ENCODE measurements at regions not wholly inside any gene's neighbourhood (a gene's known extent, or its start where the extent isn't known, plus 50 kb on each side); places are given as distances from the start of the nearest gene placed in this dataset.

- TF ChIP-seq, protein P1, sequence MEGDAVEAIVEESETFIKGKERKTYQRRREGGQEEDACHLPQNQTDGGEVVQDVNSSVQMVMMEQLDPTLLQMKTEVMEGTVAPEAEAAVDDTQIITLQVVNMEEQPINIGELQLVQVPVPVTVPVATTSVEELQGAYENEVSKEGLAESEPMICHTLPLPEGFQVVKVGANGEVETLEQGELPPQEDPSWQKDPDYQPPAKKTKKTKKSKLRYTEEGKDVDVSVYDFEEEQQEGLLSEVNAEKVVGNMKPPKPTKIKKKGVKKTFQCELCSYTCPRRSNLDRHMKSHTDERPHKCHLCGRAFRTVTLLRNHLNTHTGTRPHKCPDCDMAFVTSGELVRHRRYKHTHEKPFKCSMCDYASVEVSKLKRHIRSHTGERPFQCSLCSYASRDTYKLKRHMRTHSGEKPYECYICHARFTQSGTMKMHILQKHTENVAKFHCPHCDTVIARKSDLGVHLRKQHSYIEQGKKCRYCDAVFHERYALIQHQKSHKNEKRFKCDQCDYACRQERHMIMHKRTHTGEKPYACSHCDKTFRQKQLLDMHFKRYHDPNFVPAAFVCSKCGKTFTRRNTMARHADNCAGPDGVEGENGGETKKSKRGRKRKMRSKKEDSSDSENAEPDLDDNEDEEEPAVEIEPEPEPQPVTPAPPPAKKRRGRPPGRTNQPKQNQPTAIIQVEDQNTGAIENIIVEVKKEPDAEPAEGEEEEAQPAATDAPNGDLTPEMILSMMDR (IDR thresholded peaks at IDR 0.05), result no peak
- TF ChIP-seq ZFX (IDR thresholded peaks at IDR 0.05; ENCODE audit: borderline replicate concordance), result no peak
These were observed 781.6 kb downstream of the BRD1 start for GRCh38 chr22:49046000-49046545.
